AG20443 (cell line): ENCODE measurements at regions not wholly inside any gene's neighbourhood (a gene's known extent, or its start where the extent isn't known, plus 50 kb on each side); places are given as distances from the start of the nearest gene placed in this dataset.
"Not testable (repeated sequence)": the region's sequence is repeated elsewhere in the genome, so short reads cannot be mapped to it uniquely, and the experiment has no call there.

ENCODE experiments used
- DNase-seq: peaks from one replicate; pipeline ENCODE4 v3.0.0; 2012; ENCODE audit warnings: low spot score, mixed read lengths

DNA sequence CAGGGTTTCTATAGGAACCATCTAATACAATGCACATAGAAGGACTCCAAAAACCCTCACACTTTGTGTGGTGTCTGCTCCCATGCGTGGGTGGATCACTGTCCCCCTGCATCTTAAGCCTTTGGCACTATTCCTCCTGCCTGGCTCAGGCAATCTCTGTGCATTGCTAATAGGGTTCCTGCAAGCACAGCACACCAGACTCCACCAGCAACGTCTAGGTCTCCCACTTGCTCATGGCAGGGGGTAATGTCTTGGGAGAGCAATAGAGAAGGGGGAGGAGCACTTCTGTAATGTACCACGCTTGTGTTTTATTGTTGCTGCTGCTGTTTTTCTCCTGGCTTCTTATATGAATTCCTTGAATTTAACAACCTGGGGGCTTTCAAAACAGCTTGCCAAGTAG lies 182.6 kb upstream of the GLRA1 start:
- no peak for DNase-seq

- DNase-seq = no peak
Observed at GRCh38 chr5:152106571-152106970, 181.9 kb upstream of the GLRA1 start.

DNA sequence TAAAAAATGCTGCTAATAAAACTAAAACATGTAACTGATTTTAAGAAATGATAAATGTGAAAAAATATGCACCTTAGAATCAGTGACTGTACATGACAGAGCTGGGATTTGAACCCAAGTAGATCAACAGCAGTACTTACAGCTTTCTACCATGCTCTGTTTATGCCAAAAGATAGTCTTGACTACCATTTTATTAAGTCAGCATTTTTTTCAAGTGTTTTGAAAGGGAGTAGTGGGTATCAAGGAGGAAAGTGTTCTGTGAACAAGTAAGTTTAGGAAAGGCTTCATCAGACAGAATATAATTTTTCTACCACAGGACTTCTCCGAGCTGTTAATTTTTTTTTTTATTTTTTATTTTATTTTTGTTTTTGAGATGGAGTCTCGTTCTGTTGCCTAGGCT lies 180.4 kb upstream of the GLRA1 start:
- no peak for DNase-seq

DNA sequence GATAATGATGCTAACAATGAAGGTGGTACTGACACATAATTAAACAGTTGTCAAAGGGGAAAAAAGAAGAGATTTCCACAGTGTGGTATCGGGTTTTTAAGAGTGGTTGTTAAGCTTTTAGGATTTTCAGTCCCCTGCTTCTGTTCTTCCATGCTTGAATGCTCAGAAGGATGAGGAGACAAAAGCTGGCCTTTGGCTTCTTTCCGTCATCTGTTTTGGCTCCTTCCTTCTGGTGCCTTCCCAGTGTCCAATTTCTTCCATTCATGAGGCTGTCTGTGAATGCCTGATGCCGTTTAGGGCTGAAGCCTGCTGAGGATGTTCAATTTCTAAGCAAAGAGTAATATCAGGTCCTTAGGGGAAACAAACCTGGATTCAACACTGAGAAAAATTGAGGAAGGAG lies 179.6 kb upstream of the GLRA1 start:
- no peak for DNase-seq

DNA sequence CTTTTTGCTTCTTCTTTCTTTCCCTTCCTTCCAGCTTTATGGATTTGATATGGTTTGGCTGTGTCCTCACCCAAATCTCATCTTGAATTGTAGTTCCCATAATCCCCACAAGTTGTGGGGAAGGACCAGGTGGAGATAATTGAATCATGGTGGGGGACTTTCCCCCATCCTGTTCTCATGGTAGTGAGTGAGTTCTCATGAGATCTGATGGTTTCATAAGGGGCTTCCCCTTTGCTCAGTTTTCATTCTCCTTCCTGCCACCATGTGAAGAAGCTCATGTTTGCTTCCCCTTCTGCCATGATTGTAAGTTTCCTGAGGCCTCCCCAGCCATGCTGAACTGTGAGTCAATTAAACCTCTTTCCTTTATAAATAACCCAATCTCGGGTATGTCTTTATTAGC lies 178.3 kb upstream of the GLRA1 start:
- DNase-seq = not testable (repeated sequence)

- DNase-seq = no peak
Observed at GRCh38 chr5:152102057-152102456, 177.4 kb upstream of the GLRA1 start.

DNA sequence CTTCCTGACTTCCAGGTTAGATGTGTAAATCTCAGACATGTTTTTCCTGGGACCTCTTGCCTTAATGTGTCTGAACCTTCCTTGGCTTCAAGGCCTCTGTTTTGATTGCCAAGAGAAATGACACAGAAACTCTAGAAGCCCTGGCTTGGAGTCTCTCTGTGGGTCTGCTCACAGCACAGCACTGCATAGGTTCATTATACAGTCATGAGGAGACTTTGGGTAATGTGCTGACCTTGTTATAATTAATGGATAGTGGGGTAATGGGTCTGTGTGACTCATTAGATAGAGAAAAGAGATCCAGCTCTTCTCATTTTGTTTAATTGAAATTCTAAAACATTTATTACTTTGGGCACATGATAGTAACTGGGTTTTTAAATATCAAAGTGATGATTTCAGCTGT lies 175.8 kb upstream of the GLRA1 start:
- no peak for DNase-seq

DNA sequence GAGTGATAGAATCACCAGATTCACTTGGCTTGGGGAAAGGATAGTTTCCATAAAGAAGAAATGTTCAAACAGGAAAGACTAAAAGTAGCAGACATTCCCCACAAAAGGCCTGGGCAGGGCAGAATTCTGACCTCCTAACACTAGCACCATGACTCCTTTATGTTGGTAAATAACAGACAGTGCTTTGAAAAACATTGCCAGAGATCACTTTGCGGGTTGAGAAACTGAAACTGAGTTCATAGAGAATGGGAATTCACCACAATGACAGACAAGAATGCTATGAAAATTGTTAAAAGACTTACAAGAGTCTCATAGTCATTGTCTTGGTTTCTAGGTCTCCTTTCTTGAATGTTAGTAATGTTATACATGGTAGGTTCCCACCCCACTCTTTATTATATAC lies 172.5 kb upstream of the GLRA1 start:
- DNase-seq = no peak

DNA sequence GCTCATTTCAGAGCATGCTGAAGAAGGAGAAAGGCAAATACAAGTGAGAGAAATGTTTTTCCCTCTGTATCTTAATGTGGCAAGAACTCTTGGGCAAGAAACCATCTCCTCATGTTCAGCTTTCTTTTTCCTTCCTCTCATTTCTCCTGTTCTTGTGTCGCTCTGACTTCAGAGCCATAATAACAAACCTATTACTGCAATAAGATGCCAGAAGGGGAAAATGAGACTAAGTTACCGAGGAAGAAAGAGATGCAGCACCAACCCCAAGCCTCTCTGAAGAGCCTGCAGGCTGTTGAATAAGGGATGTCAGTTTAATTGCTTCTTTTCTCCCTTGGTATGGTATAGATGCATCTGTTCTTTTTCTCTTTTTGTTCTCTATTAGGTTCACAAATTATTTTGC lies 170.1 kb upstream of the GLRA1 start:
- no peak for DNase-seq

DNA sequence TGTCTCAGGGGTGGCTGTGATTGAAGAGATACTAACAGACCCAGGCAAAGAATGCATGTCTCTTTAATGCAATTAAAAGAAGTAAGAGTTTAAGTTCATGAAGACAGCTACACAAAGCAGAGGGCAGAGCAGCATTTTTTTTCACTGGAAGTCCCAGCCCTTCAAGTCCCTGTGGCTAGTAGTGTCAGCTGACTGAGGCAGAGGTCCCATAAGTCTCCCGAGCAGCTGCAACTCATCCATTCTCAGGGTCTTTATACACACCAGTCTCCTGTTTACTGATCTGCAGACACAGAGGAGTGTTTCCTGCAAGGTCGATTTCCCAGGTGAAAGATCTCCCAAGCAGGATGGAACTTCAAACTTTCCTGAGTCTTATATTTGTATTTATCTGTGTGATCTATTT lies 169.4 kb upstream of the GLRA1 start:
- no peak for DNase-seq

- no peak for DNase-seq
Observed at GRCh38 chr5:152092580-152092979, 167.9 kb upstream of the GLRA1 start.

- no peak for DNase-seq
Observed at GRCh38 chr5:152089644-152090043, 165.0 kb upstream of the GLRA1 start.

DNA sequence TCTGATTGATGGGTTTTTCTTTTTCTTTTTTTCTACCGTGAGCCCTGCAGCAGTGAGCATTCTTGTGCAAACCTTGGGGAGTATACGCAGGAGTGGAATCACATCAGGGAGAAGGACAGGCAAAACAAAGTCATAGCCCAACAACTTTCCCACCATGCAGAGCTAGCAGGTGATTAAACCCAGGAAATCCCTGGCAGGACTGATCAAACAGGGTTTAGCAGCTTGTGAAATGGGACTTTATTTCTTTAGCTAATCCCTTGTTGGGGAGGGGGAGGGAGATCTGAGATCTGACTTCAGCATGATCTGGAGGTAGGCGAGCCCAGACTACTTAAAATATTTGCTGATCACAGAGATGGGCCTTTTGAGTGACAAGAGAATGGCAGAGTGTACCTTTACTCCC lies 162.0 kb upstream of the GLRA1 start:
- DNase-seq = no peak

GRCh38 chr5:152084476-152084875 lies 159.8 kb upstream of the GLRA1 start:
- DNase-seq = no peak

GRCh38 chr5:152083231-152083630 lies 158.6 kb upstream of the GLRA1 start:
- DNase-seq = no peak

- DNase-seq = no peak
Observed at GRCh38 chr5:152072091-152072490, 147.4 kb upstream of the GLRA1 start.

DNA sequence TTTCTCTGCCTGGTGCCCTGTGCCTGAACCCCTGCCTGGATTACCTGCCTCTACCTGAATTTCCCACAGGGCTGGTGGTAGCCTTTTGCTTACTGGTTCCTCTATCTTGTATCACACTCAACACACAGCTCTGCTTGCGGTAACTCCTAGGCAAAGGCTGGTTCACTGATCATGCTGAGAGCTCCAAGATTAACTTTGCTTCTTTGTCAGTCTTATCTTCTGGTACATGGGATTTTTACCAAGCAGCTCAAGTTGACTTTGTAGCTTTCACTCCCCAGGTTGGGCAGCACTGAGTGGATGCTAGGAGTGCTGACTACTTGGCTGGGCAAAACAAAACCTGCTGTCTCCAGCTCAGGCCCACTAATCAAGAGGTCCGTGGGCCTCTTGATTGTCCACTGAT lies 145.9 kb upstream of the GLRA1 start:
- DNase-seq = no peak

- no peak for DNase-seq
Observed at GRCh38 chr5:152066784-152067183, 142.1 kb upstream of the GLRA1 start.

DNA sequence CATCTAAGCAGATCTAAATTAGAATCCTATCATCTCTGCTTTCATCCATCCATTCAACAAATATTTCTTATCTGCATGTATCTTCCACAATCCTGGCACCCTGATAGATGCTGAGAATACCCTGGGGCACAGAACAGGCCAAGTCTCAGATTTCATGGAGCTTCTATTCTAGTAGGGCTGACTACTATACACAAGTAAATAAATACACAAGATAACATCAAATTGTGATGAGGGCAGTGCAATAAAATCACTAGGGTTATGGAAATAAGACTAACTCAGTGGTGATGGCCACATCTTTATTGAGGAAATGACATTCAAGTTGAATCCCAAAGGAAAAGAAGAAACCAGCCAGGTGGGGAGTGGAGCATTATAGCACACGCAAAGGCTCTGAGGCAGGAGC lies 138.4 kb upstream of the GLRA1 start:
- DNase-seq = no peak

GRCh38 chr5:152061095-152061494 lies 136.4 kb upstream of the GLRA1 start:
- DNase-seq = no peak

- DNase-seq = no peak
Observed at GRCh38 chr5:152058267-152058666, 133.6 kb upstream of the GLRA1 start.

DNA sequence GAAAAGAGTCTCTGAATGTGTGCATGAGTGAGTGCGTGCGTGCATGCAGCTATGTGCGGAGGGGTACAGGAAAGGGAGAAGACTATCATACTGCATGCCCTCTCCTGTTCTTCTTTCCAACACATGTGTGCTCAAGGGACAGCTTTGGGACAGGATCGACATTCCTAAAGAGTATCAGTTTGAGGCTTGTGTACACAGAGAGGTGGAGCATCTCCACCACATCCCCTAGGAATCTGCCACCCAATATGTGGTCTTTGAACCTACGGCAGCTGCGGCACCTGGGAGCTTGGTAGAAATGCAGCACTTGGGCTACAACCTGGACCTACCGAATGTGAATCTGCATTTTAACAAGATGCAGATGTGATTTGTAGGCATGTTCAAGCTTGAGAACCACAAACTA lies 132.3 kb upstream of the GLRA1 start:
- no peak for DNase-seq

DNA sequence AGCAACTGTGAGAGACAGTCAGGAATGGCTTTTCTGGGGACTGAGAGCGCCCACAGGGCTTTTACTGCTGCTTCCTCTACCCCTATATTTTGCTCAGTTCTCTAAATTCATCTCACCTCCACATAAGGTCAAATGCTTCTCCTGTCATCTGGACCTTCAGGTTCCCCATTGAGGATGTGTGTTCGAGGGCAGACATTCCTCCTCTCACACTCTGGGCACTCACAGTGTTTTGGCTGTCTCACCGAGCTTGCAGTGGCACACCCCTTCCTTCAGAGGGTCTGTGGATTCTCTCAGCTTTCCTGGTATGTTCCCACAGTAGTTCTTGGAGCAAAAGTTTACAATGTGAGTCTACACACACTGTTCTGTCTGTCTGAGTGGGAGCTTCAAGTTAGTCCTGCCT lies 127.8 kb upstream of the GLRA1 start:
- no peak for DNase-seq

- no peak for DNase-seq
Observed at GRCh38 chr5:152051499-152052454, 127.1 kb upstream of the GLRA1 start.
